ENCODE measurements at regions not wholly inside any gene's neighbourhood (a gene's known extent, or its start where the extent isn't known, plus 50 kb on each side); places are given as distances from the start of the nearest gene placed in this dataset.

GRCh38 chr2:64196963-64197362 is 52.7 kb upstream of the PELI1 start:
- Mint-ChIP-seq H3K4me3 (no peak overlapping the region), H3K4me1 (ENCODE audit: low read depth) (peaks cover 23% of the 10 kb centered on the region), H3K9me3 (ENCODE audit: insufficient read depth) (no peaks in the 10 kb centered on the region), H3K27me3 (ENCODE audit: low read depth) (peaks cover 3% of the 10 kb centered on the region), H3K36me3 (ENCODE audit: low read depth) (no peaks in the 10 kb centered on the region), H3K27ac (no peak overlapping the region)
- no peak for ATAC-seq
- no peak for DNase-seq
- ChIA-PET CTCF (no interaction called here), POLR2A (interaction anchor here (0.7 kb wide), 1 partner anchor 54 kb away, joined by 3 read pairs; no protein-coding TSS in a partner anchor)

GRCh38 chr2:64201151-64201550 is 56.9 kb upstream of the PELI1 start:
- no peak overlapping the region for H3K4me3 Mint-ChIP-seq
- no peak for DNase-seq
- H3K36me3 Mint-ChIP-seq (ENCODE audit: low read depth) = no peaks in the 10 kb centered on the region
- ChIA-PET POLR2A (no interaction called here), CTCF (no interaction called here)
- ATAC-seq = no peak
- H3K4me1 Mint-ChIP-seq (ENCODE audit: low read depth) = peaks cover 58% of the 10 kb centered on the region
- H3K27ac Mint-ChIP-seq = no peak overlapping the region
- H3K9me3 Mint-ChIP-seq (ENCODE audit: insufficient read depth) = no peaks in the 10 kb centered on the region
- no peaks in the 10 kb centered on the region for H3K27me3 Mint-ChIP-seq (ENCODE audit: low read depth)

- Mint-ChIP-seq H3K27ac (no peak overlapping the region), H3K4me1 (ENCODE audit: low read depth) (peaks cover 58% of the 10 kb centered on the region), H3K4me3 (no peak overlapping the region), H3K9me3 (ENCODE audit: insufficient read depth) (no peaks in the 10 kb centered on the region), H3K27me3 (ENCODE audit: low read depth) (no peaks in the 10 kb centered on the region), H3K36me3 (ENCODE audit: low read depth) (no peaks in the 10 kb centered on the region)
- ChIA-PET CTCF (interaction anchor here (1.6 to 2.9 kb wide), 3 partner anchors 10 to 126 kb away, joined by 3 to 9 read pairs (median 3); no protein-coding TSS in a partner anchor), POLR2A (no interaction called here)
- no peak for DNase-seq
- no peak for ATAC-seq
These were observed 58.1 kb upstream of the PELI1 start for GRCh38 chr2:64202206-64202845.

DNA sequence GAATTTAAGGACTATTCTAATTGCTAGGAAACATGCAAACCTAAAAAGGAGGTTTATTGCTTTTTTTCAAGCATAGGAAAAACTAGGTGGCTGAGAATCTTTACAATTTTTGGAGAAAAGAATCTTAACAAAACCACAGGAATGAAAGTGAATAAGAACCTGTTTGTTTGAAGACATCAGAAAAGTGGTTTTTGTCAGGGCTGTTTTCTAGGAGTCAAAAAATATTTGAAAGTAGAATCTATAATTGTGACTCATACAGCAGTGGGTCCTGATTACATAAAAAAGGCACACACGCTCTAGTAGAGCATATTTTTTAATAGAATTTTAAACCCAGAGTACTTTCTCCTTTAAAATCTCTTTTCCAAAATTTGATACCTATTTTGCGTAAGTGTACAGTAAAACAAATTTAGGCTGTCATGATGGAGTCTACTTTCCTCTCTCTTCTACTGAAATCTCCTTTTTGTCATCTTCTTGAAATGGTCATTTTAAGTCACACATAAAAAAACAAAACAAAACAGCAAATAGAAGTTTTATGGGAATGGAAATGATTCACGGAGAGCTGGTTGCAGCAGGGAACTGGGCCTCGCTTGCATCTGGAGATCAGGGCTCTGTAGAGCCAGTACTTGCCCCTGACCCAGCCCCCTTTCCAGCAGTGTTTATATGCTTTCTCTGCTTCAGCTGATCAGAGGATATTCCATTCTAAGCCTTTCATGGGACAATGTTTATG is 59.1 kb upstream of the PELI1 start:
- Mint-ChIP-seq H3K27ac (no peak overlapping the region), H3K27me3 (ENCODE audit: low read depth) (no peaks in the 10 kb centered on the region), H3K4me3 (no peak overlapping the region), H3K36me3 (ENCODE audit: low read depth) (no peaks in the 10 kb centered on the region), H3K4me1 (ENCODE audit: low read depth) (peaks cover 58% of the 10 kb centered on the region), H3K9me3 (ENCODE audit: insufficient read depth) (no peaks in the 10 kb centered on the region)
- CTCF ChIA-PET = interaction anchor here (1.0 to 2.9 kb wide), 5 partner anchors 9 to 127 kb away, joined by 3 to 10 read pairs (median 3); no protein-coding TSS in a partner anchor
- POLR2A ChIA-PET = interaction anchor here (0.7 to 1.8 kb wide), 3 partner anchors 9 to 60 kb away, joined by 3 to 7 read pairs (median 4); no protein-coding TSS in a partner anchor
- ATAC-seq (no peak), DNase-seq (no peak)

DNA sequence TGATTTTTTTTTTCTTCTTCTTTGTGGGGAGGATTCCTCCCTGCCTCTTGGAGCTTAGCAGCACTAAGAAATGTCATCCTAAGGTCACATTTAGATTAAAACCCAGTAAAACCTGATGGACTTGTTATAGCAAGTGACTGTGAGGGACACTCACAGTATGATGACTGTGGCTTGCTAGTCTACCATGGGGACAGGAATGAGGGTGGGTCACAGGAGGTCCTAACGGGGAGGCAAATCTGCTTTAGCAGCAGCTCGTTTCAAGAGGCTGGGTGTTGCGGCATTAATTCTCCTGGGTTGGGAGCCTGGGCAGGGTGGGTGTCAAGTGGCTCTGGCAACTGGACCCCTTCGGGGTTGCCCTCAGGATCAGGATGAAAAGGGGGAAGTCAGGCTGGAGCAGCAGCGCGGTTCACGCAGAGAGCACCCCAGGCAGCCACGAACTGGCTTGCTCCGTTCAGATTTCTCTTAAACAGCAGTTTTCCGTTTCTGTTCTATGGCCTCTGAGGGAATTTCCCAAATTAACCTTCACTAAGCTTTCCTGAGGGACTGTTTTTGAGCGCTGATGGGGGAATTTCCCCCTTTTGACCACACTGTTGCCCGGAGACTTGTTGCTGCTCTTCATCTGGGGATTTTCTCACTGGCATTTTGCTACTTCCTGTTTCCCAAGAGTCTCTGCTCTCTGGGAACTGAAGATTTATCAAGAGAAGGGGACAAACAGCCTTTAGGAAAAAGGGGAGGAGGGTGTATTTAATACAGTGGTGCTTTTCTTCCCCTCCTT is 59.8 kb upstream of the PELI1 start:
- POLR2A ChIA-PET = interaction anchor here (0.7 to 1.8 kb wide), 5 partner anchors 9 to 154 kb away, joined by 3 to 7 read pairs (median 4); no protein-coding TSS in a partner anchor
- CTCF ChIA-PET = interaction anchor here (0.7 to 2.9 kb wide), 7 partner anchors 8 to 548 kb away, joined by 3 to 10 read pairs (median 3); no protein-coding TSS in a partner anchor
- Mint-ChIP-seq H3K27ac (peak overlapping the region; percentile 82), H3K36me3 (ENCODE audit: low read depth) (no peaks in the 10 kb centered on the region), H3K9me3 (ENCODE audit: insufficient read depth) (no peaks in the 10 kb centered on the region), H3K4me3 (peak overlapping the region; percentile 50), H3K4me1 (ENCODE audit: low read depth) (peaks cover 58% of the 10 kb centered on the region), H3K27me3 (ENCODE audit: low read depth) (no peaks in the 10 kb centered on the region)
- DNase-seq = no peak
- peak; percentile 47 for ATAC-seq

GRCh38 chr2:64204703-64205102 is 60.5 kb upstream of the PELI1 start:
- H3K9me3 Mint-ChIP-seq (ENCODE audit: insufficient read depth) = no peaks in the 10 kb centered on the region

GRCh38 chr2:64205415-64205814 is 61.2 kb upstream of the PELI1 start:
- peaks cover 49% of the 10 kb centered on the region for H3K4me1 Mint-ChIP-seq (ENCODE audit: low read depth)
- ChIA-PET POLR2A (interaction anchor here (1.2 kb wide), 1 partner anchor 26 kb away, joined by 4 read pairs; no protein-coding TSS in a partner anchor), CTCF (interaction anchor here (1.6 to 2.3 kb wide), 2 partner anchors 9 to 125 kb away, joined by 9 to 10 read pairs; no protein-coding TSS in a partner anchor)
- H3K4me3 Mint-ChIP-seq = no peak overlapping the region
- no peaks in the 10 kb centered on the region for H3K9me3 Mint-ChIP-seq (ENCODE audit: insufficient read depth)
- H3K27ac Mint-ChIP-seq = no peak overlapping the region
- H3K36me3 Mint-ChIP-seq (ENCODE audit: low read depth) = no peaks in the 10 kb centered on the region
- DNase-seq (no peak), ATAC-seq (no peak)
- H3K27me3 Mint-ChIP-seq (ENCODE audit: low read depth) = no peaks in the 10 kb centered on the region

More at GRCh38 chr2:64204703-64205102, 60.5 kb upstream of the PELI1 start:
- H3K4me1 Mint-ChIP-seq (ENCODE audit: low read depth) = peaks cover 56% of the 10 kb centered on the region
- ChIA-PET CTCF (interaction anchor here (1.2 to 2.3 kb wide), 3 partner anchors 10 to 155 kb away, joined by 3 to 10 read pairs (median 9); no protein-coding TSS in a partner anchor), POLR2A (interaction anchor here (0.7 to 1.8 kb wide), 3 partner anchors 10 to 155 kb away, joined by 3 to 7 read pairs (median 4); no protein-coding TSS in a partner anchor)
- DNase-seq = no peak
- H3K27ac Mint-ChIP-seq = no peak overlapping the region
- H3K27me3 Mint-ChIP-seq (ENCODE audit: low read depth) = no peaks in the 10 kb centered on the region
- H3K36me3 Mint-ChIP-seq (ENCODE audit: low read depth) = no peaks in the 10 kb centered on the region
- no peak overlapping the region for H3K4me3 Mint-ChIP-seq
- ATAC-seq = no peak

GRCh38 chr2:64207573-64207972 is 63.4 kb upstream of the PELI1 start:
- no peak overlapping the region for H3K4me3 Mint-ChIP-seq
- ChIA-PET CTCF (no interaction called here), POLR2A (no interaction called here)
- peaks cover 53% of the 10 kb centered on the region for H3K4me1 Mint-ChIP-seq (ENCODE audit: low read depth)
- H3K36me3 Mint-ChIP-seq (ENCODE audit: low read depth) = no peaks in the 10 kb centered on the region
- no peak for DNase-seq
- no peaks in the 10 kb centered on the region for H3K9me3 Mint-ChIP-seq (ENCODE audit: insufficient read depth)
- H3K27me3 Mint-ChIP-seq (ENCODE audit: low read depth) = no peaks in the 10 kb centered on the region
- no peak for ATAC-seq
- no peak overlapping the region for H3K27ac Mint-ChIP-seq

DNA sequence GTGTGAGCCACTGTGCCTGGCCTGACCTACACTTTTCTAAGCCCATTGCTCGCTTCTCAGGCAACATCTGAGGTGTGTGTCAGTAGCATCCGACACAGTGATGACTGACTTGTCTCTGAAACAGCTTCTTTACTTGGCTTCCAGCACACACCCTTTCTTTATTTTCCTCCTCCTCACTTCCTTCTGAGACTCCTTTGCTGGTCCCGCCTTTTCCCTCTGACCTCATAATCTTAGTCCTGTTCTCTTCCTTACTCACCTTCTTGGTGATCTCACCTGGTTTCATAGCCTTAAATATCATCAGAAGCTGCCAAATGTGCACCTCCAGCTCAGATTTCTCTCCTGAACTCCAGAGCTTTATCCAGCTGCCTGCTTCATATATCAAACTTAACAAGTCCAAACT is 66.6 kb upstream of the PELI1 start:
- peaks cover 3% of the 10 kb centered on the region for H3K36me3 Mint-ChIP-seq (ENCODE audit: low read depth)
- ChIA-PET POLR2A (interaction anchor here (1.2 to 1.3 kb wide), 2 partner anchors 17 to 68 kb away, joined by 3 read pairs; no protein-coding TSS in a partner anchor), CTCF (interaction anchor here (1.6 kb wide), 1 partner anchor 11 kb away, joined by 4 read pairs; no protein-coding TSS in a partner anchor)
- ATAC-seq = no peak
- H3K4me1 Mint-ChIP-seq (ENCODE audit: low read depth) = peaks cover 48% of the 10 kb centered on the region
- no peak for DNase-seq
- no peaks in the 10 kb centered on the region for H3K27me3 Mint-ChIP-seq (ENCODE audit: low read depth)
- no peak overlapping the region for H3K4me3 Mint-ChIP-seq
- no peaks in the 10 kb centered on the region for H3K9me3 Mint-ChIP-seq (ENCODE audit: insufficient read depth)
- H3K27ac Mint-ChIP-seq = no peak overlapping the region

DNA sequence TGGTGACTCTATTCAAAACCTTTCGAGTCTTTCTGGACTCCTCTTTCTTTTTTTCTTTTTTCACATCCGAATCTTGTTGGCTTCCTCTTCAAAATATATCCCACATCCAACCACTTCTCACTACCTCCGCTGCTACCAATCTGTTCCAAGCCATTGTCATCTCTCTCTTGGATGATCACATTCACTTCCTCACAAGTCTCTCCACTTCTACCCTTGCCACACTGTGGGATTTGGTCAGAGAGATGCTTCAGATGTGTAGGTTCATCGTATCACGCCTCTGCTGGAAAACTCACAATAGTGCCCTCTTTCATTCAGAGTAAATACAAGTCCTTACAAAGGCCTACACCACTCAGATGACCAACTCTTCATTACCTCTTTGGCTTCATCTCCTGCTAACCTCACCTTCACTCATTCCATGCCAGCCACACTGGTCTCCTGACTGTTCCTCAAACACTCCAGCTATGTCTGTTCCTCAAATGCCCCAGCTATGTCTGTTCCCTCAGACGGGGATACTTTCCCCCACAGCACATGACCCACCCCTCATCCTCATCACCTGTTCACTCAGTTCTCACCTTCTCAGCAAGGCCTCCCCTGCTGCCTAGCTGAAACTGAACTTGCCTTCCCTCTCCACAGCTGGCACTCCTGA is 67.2 kb upstream of the PELI1 start:
- Mint-ChIP-seq H3K27ac (peak overlapping the region; percentile 5), H3K4me1 (ENCODE audit: low read depth) (peaks cover 48% of the 10 kb centered on the region), H3K27me3 (ENCODE audit: low read depth) (no peaks in the 10 kb centered on the region), H3K9me3 (ENCODE audit: insufficient read depth) (no peaks in the 10 kb centered on the region), H3K36me3 (ENCODE audit: low read depth) (peaks cover 3% of the 10 kb centered on the region), H3K4me3 (no peak overlapping the region)
- DNase-seq (no peak), ATAC-seq (no peak)
- ChIA-PET CTCF (interaction anchor here (1.0 to 1.6 kb wide), 4 partner anchors 8 to 115 kb away, joined by 3 to 4 read pairs (median 4); no protein-coding TSS in a partner anchor), POLR2A (interaction anchor here (1.2 to 1.3 kb wide), 3 partner anchors 16 to 116 kb away, joined by 3 to 4 read pairs (median 3); no protein-coding TSS in a partner anchor)

GRCh38 chr2:64212346-64212745 is 68.1 kb upstream of the PELI1 start:
- Mint-ChIP-seq H3K27ac (peak overlapping the region; percentile 13), H3K9me3 (ENCODE audit: insufficient read depth) (no peaks in the 10 kb centered on the region), H3K27me3 (ENCODE audit: low read depth) (no peaks in the 10 kb centered on the region), H3K36me3 (ENCODE audit: low read depth) (peaks cover 3% of the 10 kb centered on the region), H3K4me3 (no peak overlapping the region), H3K4me1 (ENCODE audit: low read depth) (peaks cover 48% of the 10 kb centered on the region)
- ATAC-seq (peak; percentile 38), DNase-seq (no peak)
- ChIA-PET CTCF (interaction anchor here (1.0 to 1.2 kb wide), 4 partner anchors 9 to 115 kb away, joined by 3 to 7 read pairs (median 4); no protein-coding TSS in a partner anchor), POLR2A (interaction anchor here (1.1 to 1.3 kb wide), 3 partner anchors 9 to 115 kb away, joined by 3 to 4 read pairs (median 4); no protein-coding TSS in a partner anchor)

All from activated CD8-positive, alpha-beta T cell treated with anti-CD3 and anti-CD28 coated beads, Interleukin-2, amount 10 ng/mL, durations not matched to agents 7 days and 5 days (primary cell).